ENCODE measurements at regions not wholly inside any gene's neighbourhood (a gene's known extent, or its start where the extent isn't known, plus 50 kb on each side); places are given as distances from the start of the nearest gene placed in this dataset.

DNA sequence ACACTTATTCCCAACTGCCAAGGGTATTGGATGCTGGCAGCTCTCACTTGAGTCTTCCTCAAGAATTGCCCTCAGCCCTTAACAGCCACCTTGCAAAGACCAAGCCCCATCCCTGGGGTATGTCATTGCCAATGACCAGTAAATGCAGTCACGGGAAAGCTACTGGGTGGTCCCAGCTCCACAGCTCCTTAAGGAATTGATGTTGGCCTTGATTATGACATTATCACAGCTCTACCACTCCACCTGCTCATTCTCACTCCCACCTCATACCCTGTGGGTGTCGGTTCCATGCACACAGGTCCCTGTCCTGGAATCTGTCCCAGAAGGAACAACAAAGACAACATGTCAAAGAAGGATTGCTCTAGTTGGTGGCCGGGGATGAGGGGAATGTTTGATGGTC, 60.5 kb upstream of the GJB5 start:
- intact Hi-C loops (cut with micrococcal nuclease): no loop called here

DNA sequence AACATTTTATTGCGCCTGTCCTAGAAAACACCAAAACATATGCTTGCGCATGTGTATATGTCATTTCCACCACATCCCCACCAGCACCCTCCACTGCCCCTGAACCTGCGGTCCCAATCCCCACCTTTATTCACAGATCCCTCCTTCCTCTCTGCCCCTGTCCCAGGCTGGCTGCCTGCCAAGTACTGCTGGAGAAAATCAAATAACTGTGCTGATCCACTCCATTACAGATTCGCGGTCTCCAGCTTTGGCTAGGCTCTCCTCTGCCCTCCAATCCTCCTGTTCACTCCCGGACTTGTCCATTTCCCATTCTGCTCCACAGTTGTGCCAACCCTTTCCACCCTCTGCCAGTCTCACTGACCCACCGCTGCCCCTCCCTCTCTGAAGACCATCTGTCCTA, 59.3 kb upstream of the GJB5 start:
- intact Hi-C loops (cut with micrococcal nuclease): no loop called here

DNA sequence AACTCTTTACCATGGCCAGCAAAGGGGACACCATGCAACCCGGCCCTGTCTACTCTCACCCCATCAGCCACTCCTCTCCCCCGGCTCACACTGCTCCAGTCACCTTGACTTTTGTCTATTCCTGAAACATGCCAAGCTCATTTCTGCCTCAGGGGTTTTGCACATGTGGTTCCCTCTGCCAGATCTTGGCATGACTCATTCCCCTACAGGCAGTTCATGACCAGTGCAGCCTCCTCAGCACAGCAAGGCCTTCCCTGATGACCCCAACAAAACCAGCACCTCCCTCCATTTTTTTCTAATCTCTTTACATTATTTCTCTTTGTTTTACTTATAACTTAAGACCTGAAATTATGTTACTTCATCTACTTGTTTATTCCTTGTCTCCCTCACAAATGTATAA, 58.6 kb upstream of the GJB5 start:
- intact Hi-C loops (cut with micrococcal nuclease): no loop called here

DNA sequence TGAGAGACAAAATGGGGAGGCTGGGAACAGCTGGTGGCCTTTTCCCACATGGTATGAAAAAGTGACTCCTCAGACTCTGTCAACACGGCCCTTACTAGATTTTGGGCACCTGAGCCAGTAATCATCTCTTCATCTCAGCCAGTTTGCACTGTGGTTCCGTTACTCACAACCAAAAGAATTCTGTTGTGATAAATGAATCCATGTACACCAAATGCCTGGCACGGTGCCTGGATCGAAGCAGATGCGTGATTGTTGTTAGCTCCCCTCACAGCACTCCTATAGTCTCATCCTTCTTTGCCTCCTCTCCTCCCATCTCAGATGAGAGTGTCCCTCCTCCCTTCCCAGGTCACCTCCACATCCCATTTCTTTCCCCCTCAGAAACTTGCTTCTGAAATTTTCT, 57.9 kb upstream of the GJB5 start:
- intact Hi-C loops (cut with micrococcal nuclease): no loop called here

DNA sequence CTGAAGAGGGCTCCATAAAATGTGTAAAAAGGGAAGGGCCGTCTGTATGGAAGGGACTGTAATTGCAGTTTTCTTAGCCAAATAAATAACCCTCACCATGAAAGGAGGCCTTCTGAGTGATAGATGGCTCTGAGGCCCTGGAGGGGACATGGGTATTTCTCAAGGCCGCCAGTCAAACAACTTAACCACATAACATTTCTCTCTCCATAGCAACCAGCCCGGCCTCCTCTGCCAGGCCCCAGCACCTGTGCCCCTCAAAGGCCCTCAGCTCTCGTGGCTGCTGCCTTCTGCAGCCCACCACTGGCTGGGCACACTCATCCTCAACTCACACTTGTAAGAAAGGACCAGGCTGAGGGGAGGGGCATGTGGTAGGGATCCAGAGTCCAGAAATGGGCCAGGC, 57.0 kb upstream of the GJB5 start:
- intact Hi-C loops (cut with micrococcal nuclease): no loop called here

DNA sequence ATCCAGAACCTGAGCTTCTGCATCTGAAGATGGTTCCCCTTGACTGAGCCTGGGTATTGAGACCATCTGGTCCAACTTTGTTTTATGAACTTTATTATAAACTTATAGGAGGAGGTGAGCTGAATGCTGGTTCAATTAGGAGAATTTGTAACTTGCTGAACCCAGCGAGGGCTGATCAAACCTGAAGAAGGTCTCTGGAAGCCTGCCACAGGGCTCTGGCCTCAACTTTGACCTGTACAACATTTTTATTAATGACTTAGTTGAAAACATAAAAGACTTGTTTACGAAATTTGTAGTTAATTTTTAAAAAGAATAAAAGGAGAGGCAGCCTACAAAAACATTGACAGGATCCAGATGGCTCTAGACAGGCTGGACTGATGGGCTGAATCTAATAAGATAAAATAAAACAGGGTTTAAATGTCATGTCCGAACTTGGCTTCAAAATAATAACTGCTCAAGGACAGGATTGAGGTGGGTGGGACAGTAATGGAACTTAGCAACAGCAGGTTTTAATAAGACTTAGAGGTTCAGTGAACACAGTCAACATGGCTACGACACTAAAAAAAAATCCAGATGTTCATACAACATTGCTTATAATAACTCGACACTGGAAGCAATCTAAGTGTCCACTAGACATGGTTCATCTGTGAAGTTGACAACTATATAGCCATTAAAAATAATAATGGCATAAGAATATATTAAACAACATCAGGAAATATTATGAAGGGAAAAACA, 53.4 kb upstream of the GJB5 start:
- intact Hi-C loops (cut with micrococcal nuclease): no loop called here

All from T-helper 1 cell treated with Interleukin-12 subunit alpha and Interleukin-12 subunit beta and Interleukin-4 antibody, amounts not matched to agents 30 ng/mL and 1 ng/mL, for 36 hours (primary cell).